ENCODE measurements at regions not wholly inside any gene's neighbourhood (a gene's known extent, or its start where the extent isn't known, plus 50 kb on each side); places are given as distances from the start of the nearest gene placed in this dataset.

DNA sequence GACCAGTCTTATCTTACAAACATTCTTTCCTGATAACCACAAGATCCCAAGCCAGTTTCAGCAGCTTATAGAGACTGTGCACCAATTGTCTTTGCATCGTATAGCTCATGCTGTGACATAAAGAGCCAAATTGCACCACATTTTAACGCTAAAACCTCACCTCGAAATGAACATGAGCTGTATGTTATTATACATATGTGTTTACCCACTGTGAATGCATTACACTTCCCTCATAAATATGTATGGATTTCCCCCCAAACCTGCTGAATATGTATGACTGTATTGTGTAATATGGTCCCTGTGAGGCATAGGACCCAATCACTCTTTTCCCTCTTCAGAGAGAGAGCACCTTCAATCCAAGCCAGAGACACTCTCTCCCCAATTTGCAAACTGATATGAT lies 692.4 kb downstream of the NLGN4X start:
- no peak for DNase-seq (ENCODE audit: low spot score)
- no peak for TF ChIP-seq CTCF (IDR thresholded peaks at IDR 0.05; ENCODE audit: extremely low read depth, insufficient read depth, missing control alignments)
- in situ Hi-C loops (cut with MboI; ENCODE audit: low pct_unique_long_range_greater_than_20kb, low sequenced_read_pairs, unreplicated experiment) = no loop called here

DNA sequence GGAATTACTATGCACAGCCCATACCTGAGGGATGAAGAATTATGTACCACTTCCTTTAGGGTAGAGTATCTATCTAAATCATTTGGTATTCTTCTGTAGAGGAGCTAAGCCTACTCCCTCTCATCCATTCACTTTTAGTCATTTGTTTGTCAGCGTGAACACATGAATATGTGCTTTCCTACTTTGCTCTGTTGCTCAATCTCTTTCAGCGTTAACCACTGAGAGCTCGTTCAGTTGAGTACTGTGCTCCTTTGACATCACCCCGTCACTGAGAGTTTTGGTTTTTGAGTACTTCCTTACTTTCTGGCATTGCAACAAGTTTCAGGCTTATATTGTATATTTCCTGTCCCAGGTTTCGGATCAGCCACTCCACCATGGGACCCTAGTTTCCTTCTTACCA lies 700.6 kb downstream of the NLGN4X start:
- DNase-seq (ENCODE audit: low spot score) = no peak
- in situ Hi-C loops (cut with MboI; ENCODE audit: low pct_unique_long_range_greater_than_20kb, low sequenced_read_pairs, unreplicated experiment) = no loop called here
- no peak for TF ChIP-seq CTCF (IDR thresholded peaks at IDR 0.05; ENCODE audit: extremely low read depth, insufficient read depth, missing control alignments)

GRCh38 chrX:5526191-5526590 lies 702.5 kb downstream of the NLGN4X start:
- TF ChIP-seq CTCF (IDR thresholded peaks at IDR 0.05; ENCODE audit: extremely low read depth, insufficient read depth, missing control alignments) = no peak
- no peak for DNase-seq (ENCODE audit: low spot score)
- in situ Hi-C loops (cut with MboI; ENCODE audit: low pct_unique_long_range_greater_than_20kb, low sequenced_read_pairs, unreplicated experiment) = no loop called here

DNA sequence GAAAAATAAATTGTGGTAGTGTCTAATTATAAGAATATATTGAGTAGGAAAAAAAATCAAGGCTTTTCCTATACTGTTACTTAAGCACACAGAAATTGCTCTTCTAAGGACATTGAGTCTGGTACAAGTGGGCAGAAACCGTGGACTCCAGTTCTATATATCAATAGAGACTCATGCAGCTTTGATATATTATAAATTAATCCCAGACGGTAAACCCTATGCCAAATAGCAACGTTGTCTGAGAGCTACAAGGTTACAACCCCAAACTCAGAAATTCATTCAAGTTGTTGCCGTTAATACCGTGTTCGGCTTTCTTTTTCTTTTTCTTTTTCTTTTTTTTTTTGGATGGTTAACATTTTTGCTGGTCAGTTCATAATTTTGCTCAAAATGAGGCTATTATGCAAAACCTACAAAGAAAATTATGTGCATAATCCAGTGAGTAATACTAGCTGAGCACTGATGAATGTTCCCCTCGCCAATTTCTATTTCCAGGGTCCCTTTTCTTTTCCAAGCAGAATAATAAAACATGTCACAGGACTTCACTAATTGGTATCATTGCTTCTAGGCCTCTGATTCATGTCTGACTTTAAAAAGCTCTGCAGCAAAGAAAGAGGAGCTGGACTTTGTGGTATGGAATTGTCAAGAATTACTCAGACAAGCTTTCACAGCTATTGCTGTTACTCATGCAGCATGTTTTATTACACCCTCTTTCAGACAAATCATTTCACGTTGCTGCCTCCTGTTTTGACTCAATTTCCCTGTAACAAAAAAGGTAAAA lies 737.7 kb downstream of the NLGN4X start:
- no peak for DNase-seq (ENCODE audit: low spot score)
- in situ Hi-C loops (cut with MboI; ENCODE audit: low pct_unique_long_range_greater_than_20kb, low sequenced_read_pairs, unreplicated experiment) = no loop called here
- TF ChIP-seq CTCF (IDR thresholded peaks at IDR 0.05; ENCODE audit: extremely low read depth, insufficient read depth, missing control alignments) = no peak

DNA sequence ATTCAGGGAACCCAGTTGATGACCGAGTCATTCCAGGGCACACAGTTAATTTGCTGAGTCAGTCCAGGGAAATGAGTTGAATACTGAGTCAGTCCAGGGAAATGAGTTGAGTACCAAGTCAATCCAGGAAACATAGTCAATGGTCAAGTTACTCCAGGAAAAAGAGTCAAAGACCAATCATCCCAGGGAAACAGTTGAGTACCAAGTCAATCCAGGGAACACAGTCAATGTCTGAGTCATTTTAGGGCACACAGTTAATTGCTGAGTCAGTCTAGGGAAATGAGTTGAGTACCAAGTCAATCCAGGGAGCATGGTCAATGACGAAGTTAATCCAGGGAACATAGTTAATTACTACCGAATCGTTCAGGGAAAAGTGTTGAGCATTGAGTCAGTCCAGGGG lies 754.4 kb downstream of the NLGN4X start:
- TF ChIP-seq CTCF (IDR thresholded peaks at IDR 0.05; ENCODE audit: extremely low read depth, insufficient read depth, missing control alignments) = no peak
- no peak for DNase-seq (ENCODE audit: low spot score)
- in situ Hi-C loops (cut with MboI; ENCODE audit: low pct_unique_long_range_greater_than_20kb, low sequenced_read_pairs, unreplicated experiment) = no loop called here

DNA sequence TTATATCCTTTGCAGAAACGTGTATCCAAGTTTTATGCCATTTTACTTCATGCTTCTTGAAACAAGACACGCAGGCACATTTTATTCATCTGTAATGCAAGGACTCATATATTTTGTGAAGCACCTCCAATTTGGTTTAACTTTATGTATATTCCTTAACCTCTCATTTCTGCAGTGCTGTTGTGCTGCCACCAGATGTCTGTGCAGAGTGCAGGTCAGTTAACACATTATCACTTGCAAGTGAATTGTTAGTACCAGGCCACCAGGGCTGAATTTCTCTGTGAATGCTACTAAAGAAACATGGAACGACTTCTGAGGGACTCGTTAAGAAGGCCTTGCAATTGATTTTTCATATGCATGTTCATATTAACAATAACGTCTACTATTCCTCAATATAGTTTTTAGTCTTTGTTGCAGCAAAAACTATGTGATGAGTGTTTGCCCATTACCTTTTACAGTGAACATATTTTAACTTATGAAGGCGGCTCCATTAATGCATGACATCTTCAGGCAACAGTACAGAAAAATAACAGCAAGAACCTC lies 770.3 kb downstream of the NLGN4X start:
- TF ChIP-seq CTCF (IDR thresholded peaks at IDR 0.05; ENCODE audit: extremely low read depth, insufficient read depth, missing control alignments) = no peak
- no peak for DNase-seq (ENCODE audit: low spot score)
- in situ Hi-C loops (cut with MboI; ENCODE audit: low pct_unique_long_range_greater_than_20kb, low sequenced_read_pairs, unreplicated experiment) = no loop called here
